ENCODE measurements at regions not wholly inside any gene's neighbourhood (a gene's known extent, or its start where the extent isn't known, plus 50 kb on each side); places are given as distances from the start of the nearest gene placed in this dataset.

- no peak for TF ChIP-seq CHD7 (IDR thresholded peaks at IDR 0.05; ENCODE audit: insufficient replicate concordance, low read length)
- TF ChIP-seq CTBP2 (IDR thresholded peaks at IDR 0.05; ENCODE audit: borderline replicate concordance, insufficient read depth, insufficient read length, low read length), result no peak
- no peak for TF ChIP-seq CTCF (IDR thresholded peaks at IDR 0.05; ENCODE audit: control extremely low read depth in 1 of 3, insufficient read depth in 1 of 3, low read depth in 1 of 3, low read length in 3 of 3)
- TF ChIP-seq TEAD4 (IDR thresholded peaks at IDR 0.05; ENCODE audit: low read depth, low read length), result no peak
- TF ChIP-seq CREB1 (IDR thresholded peaks at IDR 0.05), result no peak
Measured at GRCh38 chr20:60395991-60396390, 437.8 kb downstream of the CDH26 start (continued).

Measured in H1 (cell line).